Smooth muscle cell (in vitro differentiated cells): ENCODE measurements at regions not wholly inside any gene's neighbourhood (a gene's known extent, or its start where the extent isn't known, plus 50 kb on each side); places are given as distances from the start of the nearest gene placed in this dataset.

Experiments
- DNase-seq: peaks from one replicate; lab custom pipeline; 2025; ENCODE audit not compliant: unreplicated experiment; lab: John Stamatoyannopoulos, UW
- H2AFZ ChIP-seq: fragments of 200-600 bp; sonication (generic); 2 replicates; pipeline ENCODE4 v1.6.0; 2016; ENCODE audit warnings: antibody characterized with exemption, low read depth, mild to moderate bottlenecking
- H3F3A ChIP-seq: fragments of 200-600 bp; sonication (generic); 2 replicates; pipeline ENCODE4 v1.6.0; 2017; ENCODE audit warnings: antibody characterized with exemption, low read depth
- H3K27ac ChIP-seq: fragments of 200-600 bp; sonication (generic); 2 replicates; pipeline ENCODE4 v1.5.1; 2016; ENCODE audit warnings: low read depth, mild to moderate bottlenecking
- H3K27me3 ChIP-seq: fragments of 200-600 bp; sonication (generic); 2 replicates; pipeline ENCODE4 v1.6.1; 2016; ENCODE audit warnings: low read depth, mild to moderate bottlenecking
- H3K36me3 ChIP-seq: fragments of 200-600 bp; sonication (generic); 2 replicates; pipeline ENCODE4 v1.5.1; 2016; ENCODE audit warnings: low read depth
- H3K4me1 ChIP-seq: fragments of 200-600 bp; sonication (generic); 2 replicates; pipeline ENCODE4 v1.5.1; 2016; ENCODE audit warnings: low read depth
- H3K4me2 ChIP-seq: fragments of 200-600 bp; sonication (generic); 2 replicates; pipeline ENCODE4 v1.6.0; 2016; ENCODE audit warnings: mild to moderate bottlenecking
- H3K4me3 ChIP-seq: fragments of 200-600 bp; sonication (generic); 2 replicates; pipeline ENCODE4 v1.5.1; 2016; ENCODE audit warnings: mild to moderate bottlenecking
- H3K79me2 ChIP-seq: fragments of 200-600 bp; sonication (generic); 2 replicates; pipeline ENCODE4 v1.6.0; 2016; ENCODE audit warnings: low read depth, mild to moderate bottlenecking
- H3K9ac ChIP-seq: fragments of 200-600 bp; sonication (generic); 2 replicates; pipeline ENCODE4 v1.6.0; 2016; ENCODE audit warnings: low read depth
- H3K9me3 ChIP-seq: fragments of 200-600 bp; sonication (generic); replicated peaks from 2 replicates; pipeline ENCODE4 v1.5.1; 2016; ENCODE audit warnings: low read depth
- H4K20me1 ChIP-seq: fragments of 200-600 bp; sonication (generic); 2 replicates; pipeline ENCODE4 v1.6.0; 2016; ENCODE audit warnings: low read depth
- CTCF ChIP-seq: fragments of 200-600 bp; sonication (generic); IDR thresholded peaks from 2 replicates; pipeline ENCODE4 v1.5.1; 2017; ENCODE audit warnings: borderline replicate concordance, mild to moderate bottlenecking, antibody characterized with exemption; ENCODE audit not compliant: insufficient read depth, poor library complexity, severe bottlenecking
- WGBS: methylation state at CpG from one replicate; pipeline ENCODE4 v1.1.7; 2016; ENCODE audit warnings: low lambda C conversion rate; 5-methylcytosine and 5-hydroxymethylcytosine counted together

GRCh38 chr3:25903371-25904129 lies 113.7 kb downstream of the OXSM start:
- H3K4me2 ChIP-seq: peak overlapping the region; percentile 47
- H3K9ac ChIP-seq: no peak overlapping the region
- no peaks in the 10 kb centered on the region for H3K79me2 ChIP-seq
- H3K9me3 ChIP-seq: no peaks in the 10 kb centered on the region
- H3K4me1 ChIP-seq: peaks cover 20% of the 10 kb centered on the region
- 50% methylated on average over 3 of the region's 3 CpGs for WGBS
- H3K36me3 ChIP-seq: no peaks in the 10 kb centered on the region
- no peak overlapping the region for H2AFZ ChIP-seq
- no peak overlapping the region for H3K4me3 ChIP-seq
- peak overlapping the region; percentile 21 for H3K27ac ChIP-seq
- H3K27me3 ChIP-seq: no peaks in the 10 kb centered on the region
- H4K20me1 ChIP-seq: no peaks in the 10 kb centered on the region
- DNase-seq: no peak
- TF ChIP-seq CTCF: no peak
- H3F3A ChIP-seq: no peaks in the 10 kb centered on the region

GRCh38 chr3:25904206-25904605 lies 114.3 kb downstream of the OXSM start:
- no peaks in the 10 kb centered on the region for H3K36me3 ChIP-seq
- no peaks in the 10 kb centered on the region for H4K20me1 ChIP-seq
- no peaks in the 10 kb centered on the region for H3K79me2 ChIP-seq
- H3K27me3 ChIP-seq: no peaks in the 10 kb centered on the region
- no peak overlapping the region for H3K9ac ChIP-seq
- no peak overlapping the region for H2AFZ ChIP-seq
- no peak overlapping the region for H3K27ac ChIP-seq
- H3K4me3 ChIP-seq: no peak overlapping the region
- DNase-seq: no peak
- TF ChIP-seq CTCF: no peak
- H3K9me3 ChIP-seq: no peaks in the 10 kb centered on the region
- peaks cover 20% of the 10 kb centered on the region for H3K4me1 ChIP-seq
- no peak overlapping the region for H3K4me2 ChIP-seq
- WGBS: 71% methylated on average over 3 of the region's 3 CpGs
- no peaks in the 10 kb centered on the region for H3F3A ChIP-seq

- DNase-seq: no peak
- WGBS: 91% methylated on average over 4 of the region's 4 CpGs
Observed at GRCh38 chr3:25906132-25906906, 116.4 kb downstream of the OXSM start.

More at GRCh38 chr3:25906132-25906906, 116.4 kb downstream of the OXSM start:
- Histone ChIP-seq H3K4me3 (no peak overlapping the region), H3F3A (no peaks in the 10 kb centered on the region), H3K36me3 (no peaks in the 10 kb centered on the region), H3K27me3 (no peaks in the 10 kb centered on the region), H2AFZ (no peak overlapping the region), H3K9ac (no peak overlapping the region), H4K20me1 (no peaks in the 10 kb centered on the region), H3K27ac (no peak overlapping the region), H3K4me2 (no peak overlapping the region), H3K9me3 (no peaks in the 10 kb centered on the region), H3K4me1 (peaks cover 11% of the 10 kb centered on the region), H3K79me2 (no peaks in the 10 kb centered on the region)
- no peak for TF ChIP-seq CTCF
